Psoas muscle (tissue), 7 donors: ENCODE measurements at regions not wholly inside any gene's neighbourhood (a gene's known extent, or its start where the extent isn't known, plus 50 kb on each side); places are given as distances from the start of the nearest gene placed in this dataset.

Source experiments
- ATAC-seq, 4 donors: fragments of 200-7000 bp; cut with Tn5 transposase; one replicate each; pipeline ENCODE4 v1.9.1; 2020; ENCODE audit warnings: moderate library complexity in 3 of 4, mild to moderate bottlenecking in 2 of 4
- DNase-seq, 2 donors: peaks; one replicate each; pipeline ENCODE4 v3.0.0-alpha.2; 2020
- H3K27ac ChIP-seq: fragments of 200-600 bp; one replicate; pipeline ENCODE4 v1.8.0; 2022
- H3K27me3 ChIP-seq, 3 donors: fragments of 200-600 bp in 1 of 3; one replicate each; pipeline versions ENCODE4 v1.6.1 to v1.8.0; 2013 to 2022; ENCODE audit warnings: low read length in 2 of 3, mild to moderate bottlenecking in 2 of 3, moderate library complexity in 1 of 3; ENCODE audit not compliant: insufficient read depth in 3 of 3
- H3K36me3 ChIP-seq, 2 donors: fragments of 200-600 bp in 1 of 2; one replicate each; pipeline versions ENCODE4 v1.6.1 to v1.8.0; 2013 to 2022; ENCODE audit warnings: low read depth in 1 of 2, mild to moderate bottlenecking in 1 of 2, moderate library complexity in 1 of 2; ENCODE audit not compliant: insufficient read depth in 1 of 2
- H3K4me1 ChIP-seq: fragments of 200-600 bp; one replicate; pipeline ENCODE4 v1.8.0; 2022
- H3K4me3 ChIP-seq: fragments of 200-600 bp; one replicate; pipeline ENCODE4 v1.8.0; 2022; ENCODE audit warnings: mild to moderate bottlenecking
- H3K9me3 ChIP-seq: fragments of 200-600 bp; one replicate; pipeline ENCODE4 v1.8.0; 2022
- CTCF ChIP-seq: fragments of 200-600 bp; IDR thresholded peaks from one replicate; pipeline ENCODE4 v1.8.0; 2022; ENCODE audit warnings: antibody characterized with exemption
- WGBS, 3 donors: extraction: QIAGEN DNeasy Blood & Tissue Kit; methylation state at CpG; one replicate each; pipeline versions ENCODE4 v1.1.6 to v1.1.7; 2013; 5-methylcytosine and 5-hydroxymethylcytosine counted together
- intact Hi-C, 2 donors: fragments of 100-400 bp; cut with DNase I; formaldehyde crosslinking; loops; one replicate each; pipeline versions ENCODE4 v1.11.0 to v1.14.2; 2022
- donor health status: healthy with polysubstance abuse.
- donor health status: DM: no; HTN: no; CAD: no; lungs with moderate emphysema.
- donor health status: Bipolar disorder and iron deficiency.
- donor health status: healthy.
- donor health status: DM: yes; HTN: yes; CAD: no.
- donor health status: DM: no; HTN: no; CAD: no.
- donor health status: DM: yes; HTN: yes; CAD: no.

- ATAC-seq (no peak), DNase-seq (no peak)
- H3K9me3 ChIP-seq, result peaks cover 12% of the 10 kb centered on the region
- H3K27me3 ChIP-seq, result no peaks in the 10 kb centered on the region
- WGBS, 3 donors, result 68 to 82% (median 71%) methylated on average over 1 of the region's 1 CpG
- no peak overlapping the region for H3K4me3 ChIP-seq
- H3K4me1 ChIP-seq, result no peaks in the 10 kb centered on the region
- no peak for TF ChIP-seq CTCF
- H3K27ac ChIP-seq, result no peak overlapping the region
- no peaks in the 10 kb centered on the region for H3K36me3 ChIP-seq
- intact Hi-C loops, result no loop called here
Measured at GRCh38 chr7:136194878-136195277, 217.7 kb upstream of the MTPN start.

- ATAC-seq (no peak), DNase-seq (no peak)
- no peaks in the 10 kb centered on the region for H3K4me1 ChIP-seq
- H3K4me3 ChIP-seq, result no peak overlapping the region
- no peaks in the 10 kb centered on the region for H3K36me3 ChIP-seq
- H3K27ac ChIP-seq, result no peak overlapping the region
- H3K27me3 ChIP-seq, result no peaks in the 10 kb centered on the region
- no peak for TF ChIP-seq CTCF
- H3K9me3 ChIP-seq, result peaks cover 12% of the 10 kb centered on the region
- intact Hi-C loops, result no loop called here
- 78 to 90% (median 88%) methylated on average over 6 of the region's 6 CpGs for WGBS, 3 donors
Measured at GRCh38 chr7:136193940-136194339, 216.8 kb upstream of the MTPN start.

- TF ChIP-seq CTCF, result no peak
- no peak overlapping the region for H3K27ac ChIP-seq
- intact Hi-C loops, result no loop called here
- H3K27me3 ChIP-seq, result no peaks in the 10 kb centered on the region
- H3K4me3 ChIP-seq, result no peak overlapping the region
- DNase-seq (no peak), ATAC-seq (no peak)
- H3K9me3 ChIP-seq, result peaks cover 2% of the 10 kb centered on the region
- no peaks in the 10 kb centered on the region for H3K4me1 ChIP-seq
- WGBS, 3 donors, result 68 to 75% (median 75%) methylated on average over 5 of the region's 5 CpGs
- H3K36me3 ChIP-seq, result no peaks in the 10 kb centered on the region
Measured at GRCh38 chr7:136189506-136189998, 212.4 kb upstream of the MTPN start.

GRCh38 chr7:136186281-136186680 lies 209.1 kb upstream of the MTPN start:
- intact Hi-C loops, result no loop called here
- Histone ChIP-seq H3K36me3 (no peaks in the 10 kb centered on the region), H3K9me3 (no peaks in the 10 kb centered on the region), H3K4me3 (no peak overlapping the region), H3K27me3 (no peaks in the 10 kb centered on the region), H3K27ac (no peak overlapping the region), H3K4me1 (no peaks in the 10 kb centered on the region)
- ATAC-seq (no peak), DNase-seq (no peak)
- no peak for TF ChIP-seq CTCF
- WGBS, 3 donors, result 78 to 82% (median 81%) methylated on average over 6 of the region's 6 CpGs

GRCh38 chr7:136184719-136185118 lies 207.6 kb upstream of the MTPN start:
- H3K27ac ChIP-seq, result no peak overlapping the region
- no peak for ATAC-seq
- no peaks in the 10 kb centered on the region for H3K9me3 ChIP-seq
- H3K36me3 ChIP-seq, result no peaks in the 10 kb centered on the region
- 54 to 64% (median 55%) methylated on average over 2 of the region's 2 CpGs for WGBS, 3 donors
- intact Hi-C loops, result no loop called here
- H3K4me1 ChIP-seq, result no peaks in the 10 kb centered on the region
- no peak for DNase-seq
- no peaks in the 10 kb centered on the region for H3K27me3 ChIP-seq
- H3K4me3 ChIP-seq, result no peak overlapping the region
- TF ChIP-seq CTCF, result no peak
